Muscle of back (tissue), 3 donors: ENCODE measurements at regions not wholly inside any gene's neighbourhood (a gene's known extent, or its start where the extent isn't known, plus 50 kb on each side); places are given as distances from the start of the nearest gene placed in this dataset.

ENCODE experiments used
- DNase-seq, 3 donors: peaks; one replicate each; pipeline versions ENCODE4 v3.0.0 to v3.0.0-alpha.2; 2013

- DNase-seq, result no peak
These were observed 217.4 kb upstream of the EOMES start for GRCh38 chr3:27939521-27939920.

GRCh38 chr3:27939940-27940339 lies 217.8 kb upstream of the EOMES start:
- DNase-seq, result no peak

GRCh38 chr3:27943106-27943505 lies 221.0 kb upstream of the EOMES start:
- DNase-seq, result peak in 2 of 3 donors; percentile 9 to 24

- no peak for DNase-seq
These were observed 223.1 kb upstream of the EOMES start for GRCh38 chr3:27945229-27945628.

GRCh38 chr3:27960133-27960532 lies 238.0 kb upstream of the EOMES start:
- DNase-seq, result peak in 1 of 3 donors; percentile 13

GRCh38 chr3:27963519-27963918 lies 241.4 kb upstream of the EOMES start:
- no peak for DNase-seq

GRCh38 chr3:27971600-27971999 lies 249.5 kb upstream of the EOMES start:
- DNase-seq, result no peak

GRCh38 chr3:27976933-27977332 lies 254.8 kb upstream of the EOMES start:
- peak in 2 of 3 donors; percentile 7 to 9 for DNase-seq

GRCh38 chr3:27978440-27978839 lies 256.3 kb upstream of the EOMES start:
- no peak for DNase-seq

- DNase-seq, result no peak
These were observed 255.9 kb upstream of the CMC1 start for GRCh38 chr3:27985369-27986035.

- DNase-seq, result no peak
These were observed 255.1 kb upstream of the CMC1 start for GRCh38 chr3:27986234-27986879.

- DNase-seq, result no peak
These were observed 251.1 kb upstream of the CMC1 start for GRCh38 chr3:27990324-27990723.

GRCh38 chr3:27990837-27991236 lies 250.6 kb upstream of the CMC1 start:
- no peak for DNase-seq

- DNase-seq, result no peak
These were observed 248.4 kb upstream of the CMC1 start for GRCh38 chr3:27993051-27993450.

GRCh38 chr3:28000608-28001007 lies 240.8 kb upstream of the CMC1 start:
- no peak for DNase-seq

GRCh38 chr3:28008235-28008634 lies 233.2 kb upstream of the CMC1 start:
- DNase-seq, result no peak

- DNase-seq, result no peak
These were observed 228.6 kb upstream of the CMC1 start for GRCh38 chr3:28012830-28013229.

GRCh38 chr3:28013864-28014473 lies 227.4 kb upstream of the CMC1 start:
- no peak for DNase-seq

GRCh38 chr3:28018925-28019718 lies 222.3 kb upstream of the CMC1 start:
- DNase-seq, result no peak

GRCh38 chr3:28019740-28020139 lies 221.7 kb upstream of the CMC1 start:
- DNase-seq, result no peak

- no peak for DNase-seq
These were observed 218.5 kb upstream of the CMC1 start for GRCh38 chr3:28022916-28023315.

GRCh38 chr3:28028554-28028953 lies 212.9 kb upstream of the CMC1 start:
- DNase-seq, result no peak
